HS-27A (cell line): ENCODE measurements at regions not wholly inside any gene's neighbourhood (a gene's known extent, or its start where the extent isn't known, plus 50 kb on each side); places are given as distances from the start of the nearest gene placed in this dataset.

ENCODE experiments used
- DNase-seq: peaks from one replicate; pipeline ENCODE4 v3.0.0-alpha.2; 2012; ENCODE audit warnings: low read depth, missing footprints

DNA sequence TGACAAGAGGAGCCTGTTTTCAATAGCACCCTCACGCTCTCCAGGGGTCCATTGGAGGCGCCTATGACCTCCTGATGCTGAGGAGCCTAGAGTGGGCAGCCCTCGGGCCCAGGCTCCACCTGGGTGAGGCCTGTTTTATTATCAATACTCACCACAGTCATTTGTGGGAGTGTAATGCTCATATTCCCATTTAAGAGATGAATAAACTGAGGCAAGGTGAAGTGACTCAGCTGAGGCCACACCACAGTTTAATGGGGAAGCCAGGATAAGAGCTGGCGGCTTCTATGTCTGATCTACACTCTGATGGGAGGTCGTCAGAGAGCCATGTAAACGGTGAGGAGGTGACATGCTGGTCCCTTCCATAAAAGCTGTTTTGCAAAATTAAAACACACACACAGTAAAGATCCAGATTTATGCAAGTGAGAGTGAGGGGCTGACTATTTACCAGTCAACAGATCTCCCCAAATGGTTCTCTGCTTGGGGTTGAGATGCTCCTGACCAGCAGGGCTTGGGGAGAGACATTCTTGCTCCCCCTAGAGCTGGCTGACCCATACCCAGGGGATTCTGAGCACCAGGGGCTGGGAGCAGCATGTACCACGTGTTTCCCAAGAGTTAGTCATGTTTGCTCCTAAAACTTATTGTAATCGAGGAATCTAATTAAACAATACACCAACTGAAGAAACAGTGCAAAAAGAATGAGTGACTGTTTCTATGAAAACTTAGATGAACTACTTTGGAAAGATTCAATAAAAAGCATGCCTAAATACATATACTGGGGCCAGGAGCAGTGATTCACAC lies 81.0 kb upstream of the INSIG1 start:
- DNase-seq, result no peak

DNA sequence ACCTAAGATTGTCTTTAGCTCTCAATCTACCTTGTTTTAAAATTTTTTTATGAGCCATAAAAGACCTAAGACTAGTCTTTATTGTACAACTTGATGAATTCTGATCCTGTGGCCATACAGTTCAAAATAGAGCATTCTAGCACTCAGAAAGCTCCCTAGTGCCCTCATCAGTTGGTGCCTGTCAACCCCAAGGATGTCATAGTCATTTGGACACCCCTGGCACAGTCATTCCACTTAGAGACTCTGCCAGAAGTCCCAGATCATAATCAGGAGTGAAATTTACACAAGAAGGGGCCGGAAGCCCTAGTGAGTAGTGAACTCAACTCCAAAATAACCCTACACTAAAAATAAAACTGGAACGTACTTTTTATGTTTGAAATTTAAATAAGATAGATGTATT lies 80.0 kb upstream of the INSIG1 start:
- DNase-seq, result no peak

GRCh38 chr7:155218276-155219153 lies 79.2 kb upstream of the INSIG1 start:
- no peak for DNase-seq

DNA sequence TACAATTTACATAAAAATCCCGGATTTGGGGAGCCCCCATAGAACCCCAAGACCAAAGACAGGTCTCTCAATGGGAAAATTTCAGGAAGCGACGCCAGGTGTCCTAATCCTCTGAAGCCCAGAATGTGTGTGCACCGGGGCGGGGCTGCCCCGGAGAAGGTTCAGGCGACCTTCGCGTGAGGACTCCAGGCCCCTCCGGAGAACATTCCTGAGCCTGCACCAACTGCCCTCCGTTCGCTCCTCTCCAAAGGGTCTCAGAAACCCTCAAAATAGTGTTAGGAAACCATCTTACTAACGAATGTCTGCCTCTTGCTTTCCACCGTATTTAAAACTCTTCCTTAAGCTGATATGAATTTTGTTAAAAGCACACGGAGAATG lies 78.5 kb upstream of the INSIG1 start:
- DNase-seq, result no peak

- DNase-seq, result no peak
Measured at GRCh38 chr7:155219947-155220769, 77.5 kb upstream of the INSIG1 start.

DNA sequence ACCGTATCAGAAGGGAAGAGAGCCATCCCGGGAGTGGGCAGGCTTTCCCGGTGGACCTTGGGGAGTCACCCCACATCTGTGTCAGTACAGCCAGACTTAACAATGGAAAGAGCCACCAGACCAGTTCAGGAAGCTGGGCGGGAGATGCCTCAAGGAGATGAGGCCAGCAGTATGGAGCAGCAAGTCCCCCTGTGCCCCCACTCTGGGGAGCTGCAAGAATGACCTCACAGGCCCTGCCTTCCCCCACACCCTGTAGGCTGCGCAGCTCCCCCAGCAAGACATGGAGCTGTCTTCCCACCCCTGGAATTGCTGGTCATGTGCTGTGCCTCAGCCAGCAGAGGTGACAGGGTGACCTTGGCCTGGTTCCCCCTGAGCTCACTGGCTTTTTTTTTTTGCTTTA lies 76.8 kb upstream of the INSIG1 start:
- no peak for DNase-seq

DNA sequence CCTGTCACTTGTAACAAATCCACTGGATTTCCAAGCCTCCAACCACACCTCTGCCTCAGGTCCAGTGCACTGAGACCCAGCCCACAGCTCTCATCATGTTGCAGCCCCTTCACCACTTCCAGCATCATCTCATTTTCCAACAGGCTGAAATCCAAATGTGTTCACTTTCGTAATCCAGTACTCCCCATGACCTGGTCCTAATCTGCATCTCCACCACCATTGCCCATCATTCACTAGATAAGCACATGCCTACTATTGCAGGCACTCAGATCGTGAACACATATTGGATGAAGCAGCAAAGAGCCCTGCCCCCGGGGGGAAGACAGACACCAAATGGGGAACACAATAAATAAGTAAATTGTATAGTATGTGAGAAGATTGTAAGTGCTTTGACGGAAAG lies 76.1 kb upstream of the INSIG1 start:
- no peak for DNase-seq

- DNase-seq, result no peak
Measured at GRCh38 chr7:155222061-155222460, 75.6 kb upstream of the INSIG1 start.

DNA sequence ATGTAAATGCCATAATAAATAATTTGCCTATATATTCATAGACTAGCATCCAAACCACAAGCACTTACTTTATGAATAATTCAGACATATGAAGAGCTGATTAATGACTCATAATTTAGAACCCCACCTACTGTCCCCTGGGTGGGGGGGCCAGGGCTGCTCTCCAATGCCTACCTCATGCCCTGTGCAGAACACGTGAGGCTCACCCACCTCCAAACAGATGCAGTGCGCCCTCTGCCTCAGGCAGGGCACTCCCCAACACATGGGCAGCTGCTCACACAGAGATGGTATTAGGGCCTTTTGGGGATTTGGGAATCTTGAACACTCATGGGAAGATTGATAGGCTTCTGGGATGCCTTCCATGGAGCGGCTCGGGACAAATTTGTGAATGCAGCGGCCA lies 75.1 kb upstream of the INSIG1 start:
- DNase-seq, result no peak

GRCh38 chr7:155223021-155223420 lies 74.7 kb upstream of the INSIG1 start:
- no peak for DNase-seq

DNA sequence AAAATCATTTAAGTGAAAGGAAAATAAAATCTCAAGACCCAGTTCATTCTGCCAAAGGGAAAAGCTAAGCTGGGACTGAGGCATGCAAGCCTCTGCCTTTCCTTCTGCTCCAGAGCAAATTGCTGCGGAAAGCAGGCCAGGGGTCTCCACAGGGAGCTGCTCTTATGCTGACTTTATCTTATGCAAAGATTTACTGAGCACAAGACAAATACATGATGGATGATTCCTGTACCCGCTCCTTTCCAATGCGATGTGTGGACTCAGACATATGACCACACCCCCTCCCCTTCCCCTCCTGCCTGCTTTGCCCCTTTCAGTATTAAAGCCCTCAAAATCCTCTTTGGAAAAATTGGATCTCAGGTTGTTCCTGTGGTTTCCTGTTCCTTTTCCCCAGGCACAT lies 74.2 kb upstream of the INSIG1 start:
- DNase-seq, result no peak

DNA sequence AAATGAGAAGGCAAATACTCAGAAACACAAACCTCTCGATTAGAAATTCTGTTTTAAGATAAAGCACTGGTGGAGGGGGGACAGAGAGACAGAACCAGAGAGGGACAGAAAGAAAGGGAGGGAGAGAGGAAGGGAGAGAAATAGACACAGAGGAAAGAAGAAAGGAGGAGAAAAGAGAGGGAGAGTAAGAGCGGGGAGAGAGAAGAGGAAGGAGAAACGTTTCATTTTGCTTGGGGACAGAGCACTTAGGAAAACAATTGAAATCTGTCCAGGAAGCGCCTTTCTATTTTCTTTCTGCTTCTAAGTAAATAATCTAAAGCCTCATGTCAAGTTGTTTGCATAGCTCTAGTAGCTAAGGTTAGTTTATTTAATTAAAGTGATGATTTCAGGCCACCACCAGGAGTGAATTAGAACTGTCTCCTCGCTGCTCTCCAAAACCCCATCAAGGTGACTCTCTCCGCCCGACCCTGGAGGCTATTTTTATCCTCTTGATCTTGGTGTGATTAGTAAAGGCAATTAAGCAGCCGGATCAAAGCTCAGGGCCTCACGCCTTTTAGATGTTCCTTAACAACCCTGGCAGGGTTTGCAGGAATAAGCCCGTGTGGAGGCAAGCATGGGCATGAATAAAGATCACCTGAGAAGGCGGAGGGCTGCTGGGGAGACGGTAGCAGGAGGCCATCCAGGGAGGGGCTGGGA lies 73.4 kb upstream of the INSIG1 start:
- no peak for DNase-seq

DNA sequence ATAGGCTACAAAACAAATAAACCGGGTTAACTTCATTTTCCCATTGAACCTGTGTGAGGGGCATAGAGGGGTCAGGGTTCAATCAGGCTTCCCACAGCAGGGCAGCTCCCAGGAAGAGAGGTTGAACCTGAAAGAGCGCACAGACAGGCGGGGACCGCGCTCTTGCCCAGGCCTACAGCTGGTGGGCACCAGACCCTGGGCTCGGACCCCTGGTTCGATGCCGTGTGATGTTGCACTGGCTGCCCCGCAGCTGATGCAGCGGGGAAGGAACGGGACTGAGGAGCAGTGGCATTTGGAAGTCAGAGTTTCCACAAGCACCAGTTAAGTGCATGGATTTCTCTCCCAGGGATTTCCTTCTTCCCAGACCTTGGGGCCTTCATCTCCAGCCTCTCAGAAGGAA lies 72.6 kb upstream of the INSIG1 start:
- no peak for DNase-seq

GRCh38 chr7:155225516-155225915 lies 72.2 kb upstream of the INSIG1 start:
- no peak for DNase-seq

DNA sequence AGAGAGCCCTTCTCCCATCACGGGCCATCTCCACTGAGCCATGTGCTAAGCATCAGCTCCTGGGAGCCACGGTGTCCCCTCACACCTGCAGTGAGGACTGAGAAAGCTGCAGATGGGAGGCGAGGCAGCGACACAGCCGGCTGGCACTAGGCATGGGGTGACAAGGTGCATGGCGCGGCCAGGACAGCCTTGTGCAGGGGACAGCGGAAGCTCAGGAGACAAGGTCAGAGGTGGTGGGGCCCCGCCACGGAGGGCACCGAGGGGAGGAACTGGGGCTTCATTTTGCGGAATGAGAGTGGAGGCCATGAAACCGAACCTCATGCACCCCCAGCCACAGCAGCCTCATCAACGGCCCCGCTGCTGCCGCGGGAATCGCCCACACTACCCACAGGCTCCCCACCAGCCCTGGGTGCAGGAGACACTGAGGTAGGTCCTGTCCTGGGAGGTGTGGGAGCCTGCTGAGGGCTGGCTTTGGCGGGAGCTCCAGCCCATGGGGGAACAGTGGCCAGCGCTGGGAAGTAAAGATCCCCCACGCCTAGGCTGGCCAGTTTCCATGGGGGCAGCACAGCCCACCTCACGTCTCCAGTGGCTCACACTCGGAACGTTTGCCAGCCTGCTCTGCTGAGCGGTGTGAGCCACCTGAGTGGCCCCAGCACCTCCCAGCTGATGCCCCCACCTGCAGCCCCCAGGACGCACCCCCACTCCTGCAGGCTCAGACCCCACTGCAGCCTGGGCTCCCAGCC lies 71.2 kb upstream of the INSIG1 start:
- DNase-seq, result no peak

DNA sequence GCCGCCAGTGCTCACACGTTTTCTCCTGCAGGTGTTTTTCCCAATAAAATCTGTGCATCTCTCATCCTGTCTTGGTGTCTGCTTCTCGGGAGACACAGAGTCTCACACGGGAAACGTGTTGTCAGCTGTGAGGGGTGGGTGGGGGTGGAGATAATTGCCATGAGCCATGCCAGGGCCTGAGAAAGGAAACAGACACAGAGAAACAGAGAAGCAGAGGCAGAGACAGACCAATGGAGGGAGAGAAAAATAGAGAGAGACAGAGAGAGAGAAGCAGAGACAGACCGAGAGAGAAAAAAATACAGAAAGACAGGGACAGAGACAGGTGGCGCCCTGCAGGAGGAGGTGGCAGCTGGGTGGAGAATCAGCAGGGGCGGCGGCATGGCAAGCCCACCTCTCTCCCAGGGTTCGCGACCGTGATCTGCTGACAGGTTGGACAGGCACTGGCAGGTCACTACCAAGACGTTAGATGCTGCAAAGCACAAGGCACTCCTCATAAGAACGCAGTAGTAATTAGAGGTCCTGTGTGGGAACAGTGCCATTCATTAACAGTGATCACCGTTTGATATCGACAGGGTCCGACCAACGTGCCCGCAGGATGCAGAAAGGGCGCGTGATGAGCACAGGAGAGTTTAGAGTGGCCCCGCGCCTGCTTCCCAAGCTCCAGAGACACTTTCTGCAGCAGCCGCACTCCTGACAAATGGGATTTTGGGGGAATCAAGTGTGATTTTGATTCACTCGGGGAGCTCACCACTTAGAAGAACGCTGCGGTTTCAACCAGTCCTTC lies 70.5 kb upstream of the INSIG1 start:
- DNase-seq, result no peak

- DNase-seq, result no peak
Measured at GRCh38 chr7:155227788-155228458, 69.8 kb upstream of the INSIG1 start.

GRCh38 chr7:155228459-155228845 lies 69.2 kb upstream of the INSIG1 start:
- no peak for DNase-seq

- DNase-seq, result no peak
Measured at GRCh38 chr7:155228894-155229293, 68.8 kb upstream of the INSIG1 start.
